AG04449 (cell line): ENCODE measurements at regions not wholly inside any gene's neighbourhood (a gene's known extent, or its start where the extent isn't known, plus 50 kb on each side); places are given as distances from the start of the nearest gene placed in this dataset.

ENCODE experiments used
- CTCF ChIA-PET: fragments of 350-600 bp; formaldehyde crosslinking; extraction: SDS; loops from one replicate; lab custom pipeline; 2021; ENCODE audit warnings: antibody characterized with exemption; lab: Yijun Ruan, JAX
- POLR2A ChIA-PET: fragments of 400-600, 350-600 bp; formaldehyde crosslinking; extraction: SDS; loops from one replicate; lab custom pipeline; 2020; ENCODE audit warnings: antibody characterized with exemption, inconsistent platforms; lab: Yijun Ruan, JAX
- DNase-seq: peaks from one replicate; pipeline ENCODE4 v3.0.0-alpha.2; 2010; ENCODE audit warnings: low read depth, low spot score
- H3K4me3 ChIP-seq: 2 replicates; pipeline ENCODE4 v1.5.1; 2011; ENCODE audit warnings: low read depth, mild to moderate bottlenecking, control low read depth, low read length
- TF ChIP-seq, protein P1 (sequence below): IDR thresholded peaks from one replicate; pipeline ENCODE4 v1.5.1; 2011; ENCODE audit warnings: mild to moderate bottlenecking, moderate library complexity, low read length, control low read depth, inconsistent platforms; ENCODE audit not compliant: insufficient read depth; ENCODE audit errors: missing control alignments

DNA sequence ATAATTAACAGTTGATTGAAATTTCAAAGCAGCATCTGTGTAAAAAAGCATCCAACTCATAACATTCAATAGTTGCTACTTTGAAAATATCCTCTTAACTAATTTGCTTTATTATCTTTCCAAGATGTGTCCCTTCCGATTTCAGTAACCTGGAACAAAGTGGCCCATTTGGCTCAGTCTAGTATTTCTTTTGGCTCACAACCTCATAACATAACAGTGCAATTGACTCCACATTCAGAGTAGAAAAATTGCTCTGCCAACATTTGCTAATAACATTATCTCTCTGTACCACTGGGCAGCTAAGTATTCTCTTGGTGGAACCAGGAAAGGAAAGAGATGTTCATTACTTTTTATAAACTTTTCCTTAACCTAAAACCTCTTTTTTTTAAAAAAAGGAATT lies 571.1 kb upstream of the ARGLU1 start:
- no peak overlapping the region for H3K4me3 ChIP-seq
- ChIA-PET CTCF (no interaction called here), POLR2A (no interaction called here)
- DNase-seq: no peak
- TF ChIP-seq, protein P1, sequence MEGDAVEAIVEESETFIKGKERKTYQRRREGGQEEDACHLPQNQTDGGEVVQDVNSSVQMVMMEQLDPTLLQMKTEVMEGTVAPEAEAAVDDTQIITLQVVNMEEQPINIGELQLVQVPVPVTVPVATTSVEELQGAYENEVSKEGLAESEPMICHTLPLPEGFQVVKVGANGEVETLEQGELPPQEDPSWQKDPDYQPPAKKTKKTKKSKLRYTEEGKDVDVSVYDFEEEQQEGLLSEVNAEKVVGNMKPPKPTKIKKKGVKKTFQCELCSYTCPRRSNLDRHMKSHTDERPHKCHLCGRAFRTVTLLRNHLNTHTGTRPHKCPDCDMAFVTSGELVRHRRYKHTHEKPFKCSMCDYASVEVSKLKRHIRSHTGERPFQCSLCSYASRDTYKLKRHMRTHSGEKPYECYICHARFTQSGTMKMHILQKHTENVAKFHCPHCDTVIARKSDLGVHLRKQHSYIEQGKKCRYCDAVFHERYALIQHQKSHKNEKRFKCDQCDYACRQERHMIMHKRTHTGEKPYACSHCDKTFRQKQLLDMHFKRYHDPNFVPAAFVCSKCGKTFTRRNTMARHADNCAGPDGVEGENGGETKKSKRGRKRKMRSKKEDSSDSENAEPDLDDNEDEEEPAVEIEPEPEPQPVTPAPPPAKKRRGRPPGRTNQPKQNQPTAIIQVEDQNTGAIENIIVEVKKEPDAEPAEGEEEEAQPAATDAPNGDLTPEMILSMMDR: no peak

DNA sequence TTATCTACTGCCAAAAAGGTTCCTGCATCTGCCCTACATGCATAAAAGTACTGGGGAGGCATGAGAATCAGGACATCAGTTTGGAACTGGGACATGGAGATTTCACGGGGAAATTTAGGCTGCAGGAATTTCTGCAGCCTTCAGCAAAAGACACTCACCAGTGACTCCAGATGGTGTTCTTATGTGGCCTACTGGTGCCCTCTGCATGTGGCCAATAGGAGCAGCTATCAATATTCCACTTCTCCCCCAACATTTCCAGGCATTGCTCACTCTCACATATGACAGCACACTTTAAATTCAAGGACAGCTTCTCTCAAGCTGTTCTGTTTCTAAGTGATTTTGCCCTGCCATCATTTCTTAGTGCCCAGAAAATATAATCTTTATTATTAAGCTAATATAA lies 570.5 kb upstream of the ARGLU1 start:
- no peak overlapping the region for H3K4me3 ChIP-seq
- CTCF ChIA-PET: no interaction called here
- POLR2A ChIA-PET: no interaction called here
- no peak for DNase-seq
- TF ChIP-seq, protein P1: no peak

DNA sequence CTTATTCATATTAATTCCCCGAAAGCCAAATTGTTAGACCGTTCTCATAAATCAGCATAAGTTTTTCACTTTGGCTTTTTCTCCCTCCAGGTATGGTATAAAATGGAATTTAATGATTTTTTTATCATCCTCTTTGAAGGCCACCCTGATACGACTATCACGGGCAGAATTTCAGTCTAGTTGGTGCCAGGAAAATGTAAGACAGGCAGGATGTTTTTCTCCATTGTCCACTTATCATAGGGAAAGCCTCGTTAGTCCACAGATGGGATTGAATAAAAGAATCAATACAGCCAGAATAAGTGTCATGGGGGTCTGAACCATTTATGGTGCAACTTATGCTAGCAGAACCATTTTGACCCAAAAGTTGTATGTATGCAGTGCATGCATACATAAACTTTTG lies 566.0 kb upstream of the ARGLU1 start:
- POLR2A ChIA-PET: no interaction called here
- DNase-seq: no peak
- CTCF ChIA-PET: no interaction called here
- TF ChIP-seq, protein P1: no peak
- H3K4me3 ChIP-seq: no peak overlapping the region

DNA sequence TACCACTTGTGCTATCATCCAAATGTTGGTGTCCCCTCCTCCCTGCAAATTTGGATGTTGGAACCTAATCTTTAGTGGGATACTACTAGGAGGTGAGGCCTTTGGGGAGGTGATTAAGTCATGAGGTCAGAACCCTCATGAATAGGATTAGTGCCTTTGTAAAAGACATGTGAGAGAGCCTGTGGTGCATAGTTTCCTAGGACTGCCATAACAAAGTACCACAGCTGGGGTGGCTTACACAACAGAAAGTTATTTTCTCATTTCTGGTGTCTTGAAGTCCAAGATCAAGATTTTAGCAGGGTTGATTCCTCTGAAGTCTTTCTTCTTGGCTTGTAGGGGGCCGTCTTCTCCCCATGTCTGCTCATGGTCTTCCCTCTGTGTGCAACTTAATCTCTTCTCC lies 562.6 kb upstream of the ARGLU1 start:
- ChIA-PET CTCF (no interaction called here), POLR2A (no interaction called here)
- no peak overlapping the region for H3K4me3 ChIP-seq
- TF ChIP-seq, protein P1: no peak
- no peak for DNase-seq

DNA sequence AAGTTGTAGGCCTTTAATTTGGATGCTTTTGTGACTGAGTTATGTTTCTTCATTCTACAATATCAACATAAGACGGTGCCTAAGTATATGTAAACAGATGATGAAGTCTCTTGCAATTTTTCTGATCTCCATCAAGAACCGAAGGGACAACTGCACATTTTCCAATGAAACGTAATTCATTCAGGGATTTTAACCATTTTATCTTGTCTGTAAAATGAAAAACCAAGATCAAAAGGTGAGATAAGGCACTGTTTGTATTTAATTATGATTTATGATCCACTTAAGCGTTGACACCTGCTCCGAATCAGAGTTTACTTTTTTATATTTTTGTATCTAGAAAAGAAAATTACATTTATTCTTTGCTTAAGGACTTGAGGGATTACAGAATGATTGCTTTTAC lies 556.8 kb upstream of the ARGLU1 start:
- CTCF ChIA-PET: interaction anchor here (1.1 kb wide), 1 partner anchor 205 kb away, joined by 3 read pairs; no protein-coding TSS in a partner anchor
- no peak for DNase-seq
- TF ChIP-seq, protein P1: no peak
- POLR2A ChIA-PET: no interaction called here
- no peak overlapping the region for H3K4me3 ChIP-seq

GRCh38 chr13:107124129-107124718 lies 556.3 kb upstream of the ARGLU1 start:
- TF ChIP-seq, protein P1: no peak
- DNase-seq: no peak
- H3K4me3 ChIP-seq: no peak overlapping the region
- POLR2A ChIA-PET: no interaction called here
- CTCF ChIA-PET: interaction anchor here (1.1 kb wide), 1 partner anchor 205 kb away, joined by 3 read pairs; no protein-coding TSS in a partner anchor
